Caco-2 (cell line): ENCODE measurements at regions not wholly inside any gene's neighbourhood (a gene's known extent, or its start where the extent isn't known, plus 50 kb on each side); places are given as distances from the start of the nearest gene placed in this dataset.

Experiments used
- BruUV-seq: library from RNA; stranded (reverse); fragments of 400-500 nt; replicated peaks from 2 replicates; lab custom pipeline; 2021; lab: Mats Ljungman, UMichigan
- CTCF ChIA-PET: fragments of 300-600 bp; sonication (Branson Sonifier 250); formaldehyde crosslinking; loops from one replicate; lab custom pipeline; 2022; ENCODE audit warnings: antibody characterized with exemption; lab: Charles Lee
- POLR2A ChIA-PET: fragments of 300-600 bp; sonication (Branson Sonifier 250); formaldehyde crosslinking; loops from one replicate; lab custom pipeline; 2022; ENCODE audit warnings: antibody characterized with exemption; lab: Charles Lee
- DNase-seq, 2 experiments: peaks; one replicate each; pipeline versions ENCODE4 v3.0.0 to v3.0.0-alpha.2; 2020 to 2022
- H3K27me3 ChIP-seq: replicated peaks from 2 replicates; pipeline ENCODE4 v1.6.0; 2011; ENCODE audit warnings: low read length; ENCODE audit not compliant: control insufficient read depth, insufficient read depth
- H3K36me3 ChIP-seq: 2 replicates; pipeline ENCODE4 v1.5.1; 2011; ENCODE audit warnings: low read length; ENCODE audit not compliant: control insufficient read depth, insufficient read depth
- H3K4me1 ChIP-seq: fragments of 250-450 bp; sonication (Bioruptor Pico); 2 replicates; pipeline ENCODE4 v1.5.1; 2020; ENCODE audit warnings: mild to moderate bottlenecking
- H3K4me3 ChIP-seq: 2 replicates; pipeline ENCODE4 v1.5.1; 2011; ENCODE audit warnings: low read depth, mild to moderate bottlenecking, control low read depth, low read length
- H3K9me3 ChIP-seq: fragments of 250-450 bp; sonication (Bioruptor Pico); 2 replicates; pipeline ENCODE4 v1.5.1; 2020; ENCODE audit warnings: mild to moderate bottlenecking, moderate library complexity
- H3K27ac Mint-ChIP-seq: one replicate; pipeline ENCODE4 v1.8.0; 2022; ENCODE audit warnings: mixed read lengths; ENCODE audit not compliant: unreplicated experiment
- H3K27me3 Mint-ChIP-seq: one replicate; pipeline ENCODE4 v1.8.0; 2022; ENCODE audit warnings: mixed read lengths; ENCODE audit not compliant: insufficient read depth, unreplicated experiment
- H3K36me3 Mint-ChIP-seq: one replicate; pipeline ENCODE4 v1.8.0; 2022; ENCODE audit warnings: mild to moderate bottlenecking, mixed read lengths; ENCODE audit not compliant: insufficient read depth, unreplicated experiment
- H3K4me1 Mint-ChIP-seq: one replicate; pipeline ENCODE4 v1.8.0; 2022; ENCODE audit warnings: low read depth, mixed read lengths; ENCODE audit not compliant: unreplicated experiment
- H3K4me3 Mint-ChIP-seq: one replicate; pipeline ENCODE4 v1.8.0; 2022; ENCODE audit warnings: mild to moderate bottlenecking, moderate library complexity, mixed read lengths; ENCODE audit not compliant: unreplicated experiment
- H3K9me3 Mint-ChIP-seq: one replicate; pipeline ENCODE4 v1.8.0; 2022; ENCODE audit warnings: mixed read lengths; ENCODE audit not compliant: unreplicated experiment
- intact Hi-C: fragments of 100-400 bp; cut with micrococcal nuclease; formaldehyde crosslinking; loops from one replicate; pipeline ENCODE4 v1.10.0; 2022; ENCODE audit not compliant: unreplicated experiment
- TF ChIP-seq, protein P1 (sequence below), 2 experiments: fragments of 200-600 bp in 1 of 2; IDR thresholded peaks; 1 replicate in 1 of 2; 2 replicates in 1 of 2; pipeline versions ENCODE4 v1.5.1 to v1.8.0; 2011 to 2022; ENCODE audit warnings: antibody characterized with exemption in 1 of 2, control low read depth in 1 of 2, inconsistent platforms in 1 of 2, low read depth in 1 of 2, low read length in 1 of 2, mild to moderate bottlenecking in 1 of 2, moderate library complexity in 1 of 2; ENCODE audit not compliant: insufficient read depth in 1 of 2, severe bottlenecking in 1 of 2, unreplicated experiment in 1 of 2

DNA sequence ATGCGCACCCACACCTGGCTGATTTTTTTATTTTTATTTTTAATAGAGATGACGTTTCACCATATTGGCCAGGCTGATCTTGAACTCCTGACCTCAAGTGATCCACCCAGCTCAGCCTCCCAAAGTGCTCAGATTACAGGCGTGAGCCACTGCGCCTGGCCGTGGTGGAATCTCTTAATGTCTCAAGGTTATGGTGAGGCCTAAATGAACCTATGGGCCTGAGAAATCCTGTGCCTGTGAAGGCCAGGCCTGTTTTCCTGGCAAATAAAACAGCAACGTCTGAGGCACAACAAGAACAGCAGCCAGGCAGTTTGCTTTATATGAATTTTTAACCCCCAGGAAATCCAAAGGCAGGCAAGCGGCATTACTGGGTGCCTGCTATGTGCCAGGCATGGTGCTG, 297.5 kb upstream of the ZMIZ1 start:
- TF ChIP-seq, protein P1, sequence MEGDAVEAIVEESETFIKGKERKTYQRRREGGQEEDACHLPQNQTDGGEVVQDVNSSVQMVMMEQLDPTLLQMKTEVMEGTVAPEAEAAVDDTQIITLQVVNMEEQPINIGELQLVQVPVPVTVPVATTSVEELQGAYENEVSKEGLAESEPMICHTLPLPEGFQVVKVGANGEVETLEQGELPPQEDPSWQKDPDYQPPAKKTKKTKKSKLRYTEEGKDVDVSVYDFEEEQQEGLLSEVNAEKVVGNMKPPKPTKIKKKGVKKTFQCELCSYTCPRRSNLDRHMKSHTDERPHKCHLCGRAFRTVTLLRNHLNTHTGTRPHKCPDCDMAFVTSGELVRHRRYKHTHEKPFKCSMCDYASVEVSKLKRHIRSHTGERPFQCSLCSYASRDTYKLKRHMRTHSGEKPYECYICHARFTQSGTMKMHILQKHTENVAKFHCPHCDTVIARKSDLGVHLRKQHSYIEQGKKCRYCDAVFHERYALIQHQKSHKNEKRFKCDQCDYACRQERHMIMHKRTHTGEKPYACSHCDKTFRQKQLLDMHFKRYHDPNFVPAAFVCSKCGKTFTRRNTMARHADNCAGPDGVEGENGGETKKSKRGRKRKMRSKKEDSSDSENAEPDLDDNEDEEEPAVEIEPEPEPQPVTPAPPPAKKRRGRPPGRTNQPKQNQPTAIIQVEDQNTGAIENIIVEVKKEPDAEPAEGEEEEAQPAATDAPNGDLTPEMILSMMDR (IDR thresholded peaks at IDR 0.05; ENCODE audit: insufficient read depth in 1 of 2, low read depth in 1 of 2, low read length in 1 of 2, severe bottlenecking in 1 of 2, unreplicated experiment in 1 of 2) = no peak
- no peaks in the 10 kb centered on the region for H3K9me3 Mint-ChIP-seq
- H3K4me3 Mint-ChIP-seq = no peak overlapping the region
- CTCF ChIA-PET = no interaction called here
- H3K4me1 Mint-ChIP-seq = peaks cover 8% of the 10 kb centered on the region
- H3K36me3 ChIP-seq = no peaks in the 10 kb centered on the region
- intact Hi-C loops = no loop called here
- H3K36me3 Mint-ChIP-seq = no peaks in the 10 kb centered on the region
- H3K27me3 ChIP-seq = no peaks in the 10 kb centered on the region
- H3K27me3 Mint-ChIP-seq = no peaks in the 10 kb centered on the region
- no peak overlapping the region for H3K27ac Mint-ChIP-seq
- POLR2A ChIA-PET = no interaction called here
- peaks cover 7% of the 10 kb centered on the region; the same call in 1 of the 2 replicates for H3K9me3 ChIP-seq
- DNase-seq = no peak
- no TSS peak for BruUV-seq
- no peaks in the 10 kb centered on the region for H3K4me1 ChIP-seq
- H3K4me3 ChIP-seq = no peak overlapping the region

DNA sequence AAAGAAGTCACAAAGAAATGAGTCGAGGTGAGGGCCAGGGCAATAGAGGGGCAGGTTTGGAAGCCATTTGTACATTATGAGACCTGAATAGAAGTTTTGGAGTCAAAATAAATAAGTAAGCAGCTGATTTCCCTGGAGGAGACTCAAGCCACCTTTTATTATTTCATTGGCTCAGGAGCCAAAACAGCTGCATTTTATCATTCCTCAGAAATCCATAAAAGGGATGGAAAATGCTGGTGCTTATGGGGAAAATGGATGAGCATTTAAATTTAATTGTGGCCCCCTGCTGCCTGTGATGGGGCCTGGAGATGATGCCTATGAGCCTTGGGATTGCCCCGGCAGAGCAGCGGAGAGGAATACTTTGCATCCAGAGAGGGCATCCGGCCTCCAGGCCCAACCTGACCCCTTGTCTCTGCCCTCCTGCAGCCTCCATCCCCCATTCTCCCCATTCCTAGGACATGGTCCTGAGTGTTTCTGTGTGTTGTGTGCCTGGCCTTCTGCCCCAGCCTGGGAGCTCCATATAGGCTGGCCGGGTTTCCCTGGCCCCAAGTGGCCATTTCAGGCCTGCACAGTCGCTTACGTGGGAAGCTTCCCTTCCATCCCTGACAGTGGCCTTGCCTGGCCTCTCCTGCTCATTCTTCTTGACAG, 296.8 kb upstream of the ZMIZ1 start:
- Histone ChIP-seq H3K4me1 (no peaks in the 10 kb centered on the region), H3K9me3 (peaks cover 7% of the 10 kb centered on the region; the same call in 1 of the 2 replicates), H3K4me3 (no peak overlapping the region), H3K27me3 (no peaks in the 10 kb centered on the region), H3K36me3 (no peaks in the 10 kb centered on the region)
- no peak overlapping the region for H3K27ac Mint-ChIP-seq
- ChIA-PET POLR2A (interaction anchor here (0.6 kb wide), 1 partner anchor 628 kb away, joined by 5 read pairs; no protein-coding TSS in a partner anchor), CTCF (interaction anchor here (0.6 kb wide), 1 partner anchor 31 kb away, joined by 3 read pairs; no protein-coding TSS in a partner anchor)
- H3K4me1 Mint-ChIP-seq = peaks cover 13% of the 10 kb centered on the region
- intact Hi-C loops = no loop called here
- H3K27me3 Mint-ChIP-seq = no peaks in the 10 kb centered on the region
- H3K4me3 Mint-ChIP-seq = no peak overlapping the region
- no TSS peak for BruUV-seq
- no peaks in the 10 kb centered on the region for H3K36me3 Mint-ChIP-seq
- TF ChIP-seq, protein P1 (IDR thresholded peaks at IDR 0.05; ENCODE audit: insufficient read depth in 1 of 2, low read depth in 1 of 2, low read length in 1 of 2, severe bottlenecking in 1 of 2, unreplicated experiment in 1 of 2) = no peak
- no peaks in the 10 kb centered on the region for H3K9me3 Mint-ChIP-seq
- no peak for DNase-seq

DNA sequence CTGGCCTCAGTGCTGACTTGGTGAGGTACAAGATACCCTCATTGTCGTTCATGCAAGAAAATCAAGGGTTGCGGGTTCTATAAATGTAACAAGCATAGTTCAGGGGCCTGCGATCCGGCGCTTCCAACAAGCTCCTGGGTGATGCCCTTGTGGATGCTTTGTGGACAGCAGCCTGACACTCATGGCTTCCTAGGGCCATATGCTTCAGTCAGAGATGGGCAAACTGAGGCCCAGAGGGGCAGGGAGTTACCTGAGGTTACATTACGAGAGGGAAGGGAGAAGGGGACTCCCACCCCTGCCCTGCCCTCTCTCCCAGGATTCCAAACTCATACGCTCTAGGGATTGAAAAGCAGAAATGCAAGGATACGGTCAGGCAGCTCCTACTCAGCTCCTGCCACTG, 296.3 kb upstream of the ZMIZ1 start:
- H3K4me1 Mint-ChIP-seq = peaks cover 13% of the 10 kb centered on the region
- intact Hi-C loops = no loop called here
- H3K4me1 ChIP-seq = 0 out of 2 replicates have a peak, but pooled peaks cover 3% of the 10 kb centered on the region
- POLR2A ChIA-PET = no interaction called here
- no peaks in the 10 kb centered on the region for H3K36me3 ChIP-seq
- no peaks in the 10 kb centered on the region for H3K27me3 ChIP-seq
- H3K4me3 ChIP-seq = no peak overlapping the region
- no peak overlapping the region for H3K27ac Mint-ChIP-seq
- no TSS peak for BruUV-seq
- peaks cover 7% of the 10 kb centered on the region; the same call in 1 of the 2 replicates for H3K9me3 ChIP-seq
- DNase-seq = no peak
- H3K27me3 Mint-ChIP-seq = no peaks in the 10 kb centered on the region
- no peaks in the 10 kb centered on the region for H3K36me3 Mint-ChIP-seq
- no peaks in the 10 kb centered on the region for H3K9me3 Mint-ChIP-seq
- CTCF ChIA-PET = interaction anchor here (0.6 kb wide), 1 partner anchor 30 kb away, joined by 3 read pairs; no protein-coding TSS in a partner anchor
- TF ChIP-seq, protein P1 (IDR thresholded peaks at IDR 0.05; ENCODE audit: insufficient read depth in 1 of 2, low read depth in 1 of 2, low read length in 1 of 2, severe bottlenecking in 1 of 2, unreplicated experiment in 1 of 2) = no peak
- no peak overlapping the region for H3K4me3 Mint-ChIP-seq
